Smooth muscle cell (in vitro differentiated cells): ENCODE measurements at regions not wholly inside any gene's neighbourhood (a gene's known extent, or its start where the extent isn't known, plus 50 kb on each side); places are given as distances from the start of the nearest gene placed in this dataset.

Experiments
- DNase-seq: peaks from one replicate; lab custom pipeline; 2025; ENCODE audit not compliant: unreplicated experiment; lab: John Stamatoyannopoulos, UW
- H2AFZ ChIP-seq: fragments of 200-600 bp; sonication (generic); 2 replicates; pipeline ENCODE4 v1.6.0; 2016; ENCODE audit warnings: antibody characterized with exemption, low read depth, mild to moderate bottlenecking
- H3F3A ChIP-seq: fragments of 200-600 bp; sonication (generic); 2 replicates; pipeline ENCODE4 v1.6.0; 2017; ENCODE audit warnings: antibody characterized with exemption, low read depth
- H3K27ac ChIP-seq: fragments of 200-600 bp; sonication (generic); 2 replicates; pipeline ENCODE4 v1.5.1; 2016; ENCODE audit warnings: low read depth, mild to moderate bottlenecking
- H3K27me3 ChIP-seq: fragments of 200-600 bp; sonication (generic); 2 replicates; pipeline ENCODE4 v1.6.1; 2016; ENCODE audit warnings: low read depth, mild to moderate bottlenecking
- H3K36me3 ChIP-seq: fragments of 200-600 bp; sonication (generic); 2 replicates; pipeline ENCODE4 v1.5.1; 2016; ENCODE audit warnings: low read depth
- H3K4me1 ChIP-seq: fragments of 200-600 bp; sonication (generic); 2 replicates; pipeline ENCODE4 v1.5.1; 2016; ENCODE audit warnings: low read depth
- H3K4me2 ChIP-seq: fragments of 200-600 bp; sonication (generic); 2 replicates; pipeline ENCODE4 v1.6.0; 2016; ENCODE audit warnings: mild to moderate bottlenecking
- H3K4me3 ChIP-seq: fragments of 200-600 bp; sonication (generic); 2 replicates; pipeline ENCODE4 v1.5.1; 2016; ENCODE audit warnings: mild to moderate bottlenecking
- H3K79me2 ChIP-seq: fragments of 200-600 bp; sonication (generic); 2 replicates; pipeline ENCODE4 v1.6.0; 2016; ENCODE audit warnings: low read depth, mild to moderate bottlenecking
- H3K9ac ChIP-seq: fragments of 200-600 bp; sonication (generic); 2 replicates; pipeline ENCODE4 v1.6.0; 2016; ENCODE audit warnings: low read depth
- H3K9me3 ChIP-seq: fragments of 200-600 bp; sonication (generic); replicated peaks from 2 replicates; pipeline ENCODE4 v1.5.1; 2016; ENCODE audit warnings: low read depth
- H4K20me1 ChIP-seq: fragments of 200-600 bp; sonication (generic); 2 replicates; pipeline ENCODE4 v1.6.0; 2016; ENCODE audit warnings: low read depth
- WGBS: methylation state at CpG from one replicate; pipeline ENCODE4 v1.1.7; 2016; ENCODE audit warnings: low lambda C conversion rate; 5-methylcytosine and 5-hydroxymethylcytosine counted together
- TF ChIP-seq, protein P1 (sequence below): fragments of 200-600 bp; sonication (generic); IDR thresholded peaks from 2 replicates; pipeline ENCODE4 v1.5.1; 2017; ENCODE audit warnings: borderline replicate concordance, mild to moderate bottlenecking, antibody characterized with exemption; ENCODE audit not compliant: insufficient read depth, poor library complexity, severe bottlenecking

DNA sequence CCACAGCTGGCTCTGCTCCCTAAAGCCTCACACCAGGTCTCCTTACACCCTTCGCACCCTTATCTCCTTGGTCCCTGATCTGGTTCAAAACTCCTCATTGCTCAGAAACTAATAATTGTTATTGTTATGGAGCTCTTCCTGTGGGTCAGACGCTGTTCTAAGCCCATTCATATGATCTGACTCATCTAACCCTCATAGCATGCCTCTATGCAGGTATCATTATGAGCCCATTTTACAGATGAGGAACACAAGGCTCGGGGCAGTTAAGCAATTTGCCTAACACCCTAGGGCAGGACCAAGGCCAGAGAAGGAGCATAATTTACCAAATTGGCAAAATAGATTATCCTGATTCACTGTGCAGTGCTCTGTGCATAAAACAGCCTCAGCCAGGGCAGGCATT, 51.8 kb upstream of the CCDC167 start:
- 64% methylated on average over 3 of the region's 3 CpGs for WGBS
- Histone ChIP-seq H3K79me2 (no peaks in the 10 kb centered on the region), H3K4me1 (peaks cover 14% of the 10 kb centered on the region), H4K20me1 (no peaks in the 10 kb centered on the region), H3K9me3 (no peaks in the 10 kb centered on the region), H2AFZ (no peak overlapping the region), H3K27ac (no peak overlapping the region), H3F3A (no peaks in the 10 kb centered on the region), H3K4me3 (no peak overlapping the region), H3K27me3 (no peaks in the 10 kb centered on the region), H3K9ac (no peak overlapping the region), H3K36me3 (no peaks in the 10 kb centered on the region), H3K4me2 (no peak overlapping the region)
- no peak for DNase-seq
- TF ChIP-seq, protein P1, sequence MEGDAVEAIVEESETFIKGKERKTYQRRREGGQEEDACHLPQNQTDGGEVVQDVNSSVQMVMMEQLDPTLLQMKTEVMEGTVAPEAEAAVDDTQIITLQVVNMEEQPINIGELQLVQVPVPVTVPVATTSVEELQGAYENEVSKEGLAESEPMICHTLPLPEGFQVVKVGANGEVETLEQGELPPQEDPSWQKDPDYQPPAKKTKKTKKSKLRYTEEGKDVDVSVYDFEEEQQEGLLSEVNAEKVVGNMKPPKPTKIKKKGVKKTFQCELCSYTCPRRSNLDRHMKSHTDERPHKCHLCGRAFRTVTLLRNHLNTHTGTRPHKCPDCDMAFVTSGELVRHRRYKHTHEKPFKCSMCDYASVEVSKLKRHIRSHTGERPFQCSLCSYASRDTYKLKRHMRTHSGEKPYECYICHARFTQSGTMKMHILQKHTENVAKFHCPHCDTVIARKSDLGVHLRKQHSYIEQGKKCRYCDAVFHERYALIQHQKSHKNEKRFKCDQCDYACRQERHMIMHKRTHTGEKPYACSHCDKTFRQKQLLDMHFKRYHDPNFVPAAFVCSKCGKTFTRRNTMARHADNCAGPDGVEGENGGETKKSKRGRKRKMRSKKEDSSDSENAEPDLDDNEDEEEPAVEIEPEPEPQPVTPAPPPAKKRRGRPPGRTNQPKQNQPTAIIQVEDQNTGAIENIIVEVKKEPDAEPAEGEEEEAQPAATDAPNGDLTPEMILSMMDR = no peak

GRCh38 chr6:37551002-37551401, 51.3 kb upstream of the CCDC167 start:
- no peaks in the 10 kb centered on the region for H3K9me3 ChIP-seq
- TF ChIP-seq, protein P1 = no peak
- 67% methylated on average over 3 of the region's 3 CpGs for WGBS

GRCh38 chr6:37550191-37550831, 50.6 kb upstream of the CCDC167 start:
- no peak for DNase-seq

More at GRCh38 chr6:37551002-37551401, 51.3 kb upstream of the CCDC167 start:
- Histone ChIP-seq H3K9ac (no peak overlapping the region), H3K4me2 (no peak overlapping the region), H3K36me3 (no peaks in the 10 kb centered on the region), H4K20me1 (no peaks in the 10 kb centered on the region), H3K27me3 (no peaks in the 10 kb centered on the region), H3K79me2 (no peaks in the 10 kb centered on the region), H3F3A (no peaks in the 10 kb centered on the region), H3K27ac (no peak overlapping the region), H3K4me3 (no peak overlapping the region), H2AFZ (no peak overlapping the region), H3K4me1 (peaks cover 18% of the 10 kb centered on the region)
- DNase-seq = no peak

GRCh38 chr6:37549558-37549957, 49.9 kb upstream of the CCDC167 start:
- H4K20me1 ChIP-seq = no peaks in the 10 kb centered on the region
- no peaks in the 10 kb centered on the region for H3K36me3 ChIP-seq
- no peak overlapping the region for H3K4me3 ChIP-seq
- no peak overlapping the region for H2AFZ ChIP-seq
- no peaks in the 10 kb centered on the region for H3K79me2 ChIP-seq
- 91% methylated on average over 11 of the region's 11 CpGs for WGBS
- no peak for DNase-seq
- no peak overlapping the region for H3K9ac ChIP-seq
- no peaks in the 10 kb centered on the region for H3K9me3 ChIP-seq
- no peaks in the 10 kb centered on the region for H3K27me3 ChIP-seq
- H3F3A ChIP-seq = no peaks in the 10 kb centered on the region
- no peak overlapping the region for H3K27ac ChIP-seq
- H3K4me2 ChIP-seq = no peak overlapping the region
- peaks cover 12% of the 10 kb centered on the region for H3K4me1 ChIP-seq
- TF ChIP-seq, protein P1 = no peak

More at GRCh38 chr6:37550191-37550831, 50.6 kb upstream of the CCDC167 start:
- no peaks in the 10 kb centered on the region for H3K27me3 ChIP-seq
- no peaks in the 10 kb centered on the region for H4K20me1 ChIP-seq
- TF ChIP-seq, protein P1 = no peak
- H3K9ac ChIP-seq = no peak overlapping the region
- H3K4me1 ChIP-seq = peaks cover 18% of the 10 kb centered on the region
- H2AFZ ChIP-seq = no peak overlapping the region
- H3K9me3 ChIP-seq = no peaks in the 10 kb centered on the region
- H3K79me2 ChIP-seq = no peaks in the 10 kb centered on the region
- H3K27ac ChIP-seq = no peak overlapping the region
- H3K36me3 ChIP-seq = no peaks in the 10 kb centered on the region
- H3F3A ChIP-seq = no peaks in the 10 kb centered on the region
- no peak overlapping the region for H3K4me3 ChIP-seq
- H3K4me2 ChIP-seq = no peak overlapping the region
- 89% methylated on average over 12 of the region's 12 CpGs for WGBS
